Ectodermal cell (in vitro differentiated cells): ENCODE measurements at regions not wholly inside any gene's neighbourhood (a gene's known extent, or its start where the extent isn't known, plus 50 kb on each side); places are given as distances from the start of the nearest gene placed in this dataset.

Source experiments
- H3K27ac ChIP-seq: 2 replicates; pipeline ENCODE4 v1.7.0; 2013; ENCODE audit warnings: mild to moderate bottlenecking, low read depth, low read length; ENCODE audit not compliant: insufficient read depth, poor library complexity, severe bottlenecking
- H3K27me3 ChIP-seq: 2 replicates; pipeline ENCODE4 v1.7.0; 2013; ENCODE audit warnings: mild to moderate bottlenecking, low read length; ENCODE audit not compliant: insufficient read depth, control insufficient read depth, poor library complexity, severe bottlenecking
- H3K36me3 ChIP-seq: one replicate; pipeline ENCODE4 v1.7.0; 2013; ENCODE audit warnings: low read length; ENCODE audit not compliant: control insufficient read depth, insufficient read depth
- H3K4me1 ChIP-seq: one replicate; pipeline ENCODE4 v1.7.0; 2013; ENCODE audit warnings: low read length; ENCODE audit not compliant: control insufficient read depth, insufficient read depth
- H3K4me3 ChIP-seq: 2 replicates; pipeline ENCODE4 v1.7.0; 2013; ENCODE audit warnings: low read depth, low read length, control low read depth; ENCODE audit not compliant: insufficient read depth
- H3K9me3 ChIP-seq: 2 replicates; pipeline ENCODE4 v1.7.0; 2013; ENCODE audit warnings: mild to moderate bottlenecking, low read length, moderate library complexity; ENCODE audit not compliant: control insufficient read depth
- WGBS, 2 experiments: methylation state at CpG; one replicate each; pipeline ENCODE4 v1.1.7; 2013; ENCODE audit warnings: missing lambda C conversion rate in 2 of 2; 5-methylcytosine and 5-hydroxymethylcytosine counted together

GRCh38 chr15:95655089-95655607 is 675.4 kb upstream of the NR2F2 start:
- Histone ChIP-seq H3K4me3 (no peak overlapping the region), H3K9me3 (no peaks in the 10 kb centered on the region), H3K36me3 (no peaks in the 10 kb centered on the region), H3K27ac (no peak overlapping the region), H3K4me1 (no peaks in the 10 kb centered on the region), H3K27me3 (no peaks in the 10 kb centered on the region)
- 93 to 95% methylated on average over 4 of the region's 4 CpGs for WGBS, 2 experiments

DNA sequence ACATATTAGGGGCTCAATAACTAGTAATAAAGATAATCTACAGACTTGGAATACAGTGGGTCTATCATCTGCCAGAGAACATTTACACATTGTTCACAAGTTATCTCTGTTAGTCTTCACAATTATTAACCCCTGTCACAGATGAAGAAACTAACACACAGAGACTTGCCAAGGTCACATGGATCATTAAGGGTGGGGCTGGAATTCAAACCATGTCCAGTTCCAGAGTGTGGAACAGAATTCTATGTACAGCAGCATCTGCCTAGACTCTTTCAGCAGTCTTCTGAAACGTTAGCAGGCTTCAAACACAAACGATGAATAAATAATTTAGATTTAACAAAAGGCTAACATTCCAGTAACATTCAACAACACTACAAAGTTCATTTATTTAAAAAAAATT is 673.9 kb upstream of the NR2F2 start:
- no peaks in the 10 kb centered on the region for H3K27me3 ChIP-seq
- H3K4me1 ChIP-seq: no peaks in the 10 kb centered on the region
- WGBS, 2 experiments: 100% methylated on average over 2 of the region's 2 CpGs
- no peaks in the 10 kb centered on the region for H3K36me3 ChIP-seq
- H3K9me3 ChIP-seq: no peaks in the 10 kb centered on the region
- H3K27ac ChIP-seq: no peak overlapping the region
- H3K4me3 ChIP-seq: no peak overlapping the region

DNA sequence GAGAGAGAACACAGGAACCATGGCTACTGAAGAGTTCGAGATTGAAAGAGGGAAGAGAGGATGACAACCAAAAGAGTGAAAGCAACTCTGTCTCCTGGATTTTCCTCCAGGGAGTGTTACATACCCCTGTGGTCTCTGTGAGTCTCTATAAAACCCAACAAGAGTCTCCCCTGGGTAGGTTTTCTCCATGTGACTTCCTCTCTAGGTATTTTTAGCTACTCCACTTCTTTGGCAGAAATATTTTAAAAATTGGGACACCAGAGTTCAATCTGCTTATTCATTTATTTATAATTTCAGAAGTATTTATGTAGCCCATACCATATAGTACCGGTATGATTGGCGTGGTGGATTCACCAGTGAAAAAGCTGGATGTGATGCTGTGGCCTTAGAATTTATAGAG is 671.7 kb upstream of the NR2F2 start:
- H3K4me1 ChIP-seq: peaks cover 2% of the 10 kb centered on the region
- H3K36me3 ChIP-seq: no peaks in the 10 kb centered on the region
- 94 to 97% methylated on average over 3 of the region's 3 CpGs for WGBS, 2 experiments
- H3K27ac ChIP-seq: no peak overlapping the region
- no peak overlapping the region for H3K4me3 ChIP-seq
- no peaks in the 10 kb centered on the region for H3K27me3 ChIP-seq
- H3K9me3 ChIP-seq: no peaks in the 10 kb centered on the region

DNA sequence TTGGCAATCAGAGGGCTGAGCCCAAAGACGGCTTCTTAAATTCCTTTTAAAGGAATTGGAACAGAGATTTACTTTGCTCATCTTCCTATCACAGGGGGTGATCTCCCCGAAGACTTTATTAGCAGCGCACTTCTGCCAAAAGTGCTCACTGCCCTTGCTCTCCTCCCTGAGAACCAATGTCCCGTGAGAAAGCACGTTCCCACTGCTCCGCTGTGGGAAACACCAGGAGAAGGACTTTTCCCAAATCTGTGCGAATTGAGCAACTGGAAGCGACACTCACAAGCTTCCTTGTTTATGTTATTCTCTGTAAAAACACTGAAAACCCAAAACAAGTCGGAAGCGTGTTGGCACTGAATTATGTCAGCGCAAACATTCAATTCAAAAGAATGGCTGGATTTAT is 670.8 kb upstream of the NR2F2 start:
- Histone ChIP-seq H3K4me3 (no peak overlapping the region), H3K27me3 (no peaks in the 10 kb centered on the region), H3K9me3 (no peaks in the 10 kb centered on the region), H3K4me1 (peaks cover 5% of the 10 kb centered on the region), H3K36me3 (no peaks in the 10 kb centered on the region), H3K27ac (no peak overlapping the region)
- WGBS, 2 experiments: 94 to 98% methylated on average over 11 of the region's 11 CpGs

- Histone ChIP-seq H3K4me3 (no peak overlapping the region), H3K4me1 (peaks cover 5% of the 10 kb centered on the region), H3K27ac (no peak overlapping the region), H3K36me3 (no peaks in the 10 kb centered on the region), H3K9me3 (no peaks in the 10 kb centered on the region), H3K27me3 (no peaks in the 10 kb centered on the region)
- 86 to 88% methylated on average over 1 of the region's 1 CpG for WGBS, 2 experiments
These were observed 667.9 kb upstream of the NR2F2 start for GRCh38 chr15:95662638-95663037.

DNA sequence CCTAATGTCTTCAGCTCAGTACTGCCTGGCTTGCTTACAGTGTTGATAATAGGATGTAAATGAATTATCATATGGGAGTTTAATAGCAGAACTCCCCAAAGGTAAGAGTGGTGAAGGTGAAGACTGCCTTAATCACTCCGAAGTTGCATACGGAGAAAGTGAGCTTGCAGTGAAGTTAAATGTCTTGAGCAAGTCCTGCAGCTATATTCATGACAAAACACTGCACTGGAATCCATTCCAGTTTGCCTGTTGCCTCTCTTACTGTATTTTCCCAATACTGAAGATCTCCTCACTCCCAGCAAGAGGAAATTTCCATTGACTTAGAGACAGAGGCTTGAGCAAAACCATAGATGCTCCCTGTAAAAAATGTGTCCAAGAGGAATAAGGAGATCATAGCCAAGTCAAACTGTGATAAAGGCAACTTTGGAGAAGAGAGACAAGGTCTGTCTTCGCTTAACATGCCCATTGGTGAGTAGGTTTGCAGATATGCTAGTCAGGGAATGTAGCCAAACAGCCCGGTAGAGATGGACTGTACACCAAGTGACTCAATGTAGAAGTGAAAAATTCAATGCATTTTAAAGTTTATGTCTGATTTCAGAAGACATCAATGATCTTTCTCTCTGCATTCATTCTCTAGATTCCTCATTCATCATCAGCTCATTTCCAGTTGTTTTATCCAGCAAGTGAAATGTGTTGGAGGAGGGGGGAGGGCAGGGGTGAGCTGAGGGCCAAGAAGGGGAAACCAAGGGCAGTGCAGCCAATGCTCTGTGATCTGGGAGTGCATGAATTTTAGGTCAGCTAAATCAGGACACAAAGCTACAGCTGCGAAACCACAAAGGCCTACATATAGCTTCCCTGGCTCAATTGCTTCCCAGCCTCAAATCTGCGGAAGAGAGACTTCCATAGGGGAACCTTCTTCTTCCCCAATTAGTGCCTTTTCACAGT is 667.1 kb upstream of the NR2F2 start:
- peaks cover 8% of the 10 kb centered on the region for H3K4me1 ChIP-seq
- no peaks in the 10 kb centered on the region for H3K9me3 ChIP-seq
- no peak overlapping the region for H3K27ac ChIP-seq
- 93 to 98% methylated on average over 6 of the region's 6 CpGs for WGBS, 2 experiments
- H3K27me3 ChIP-seq: no peaks in the 10 kb centered on the region
- H3K4me3 ChIP-seq: no peak overlapping the region
- no peaks in the 10 kb centered on the region for H3K36me3 ChIP-seq

DNA sequence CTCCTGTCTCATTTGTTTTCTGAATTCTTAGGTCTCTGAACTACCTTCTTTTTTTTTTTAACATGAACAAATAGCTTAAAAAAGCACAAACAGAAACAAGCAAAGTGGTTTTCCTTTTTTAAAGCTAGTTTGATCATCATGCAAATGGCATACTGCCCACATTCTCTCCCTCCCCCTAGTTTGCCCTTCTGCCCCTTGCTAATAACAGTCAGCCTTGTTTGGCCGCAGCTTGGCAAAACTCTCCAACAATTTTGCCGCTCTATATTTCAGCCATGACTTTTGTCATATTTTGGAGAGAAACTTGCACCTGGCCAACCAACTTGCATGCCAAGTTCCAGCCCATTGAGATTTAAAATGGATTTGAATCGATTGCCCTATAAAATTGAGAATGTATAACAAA is 666.0 kb upstream of the NR2F2 start:
- Histone ChIP-seq H3K27ac (no peak overlapping the region), H3K36me3 (no peaks in the 10 kb centered on the region), H3K27me3 (no peaks in the 10 kb centered on the region), H3K4me1 (peaks cover 15% of the 10 kb centered on the region), H3K9me3 (no peaks in the 10 kb centered on the region), H3K4me3 (no peak overlapping the region)
- WGBS, 2 experiments: 89 to 91% methylated on average over 3 of the region's 3 CpGs

GRCh38 chr15:95669146-95669922 is 661.2 kb upstream of the NR2F2 start:
- Histone ChIP-seq H3K9me3 (no peaks in the 10 kb centered on the region), H3K27ac (no peak overlapping the region), H3K4me1 (peaks cover 10% of the 10 kb centered on the region), H3K4me3 (no peak overlapping the region), H3K27me3 (no peaks in the 10 kb centered on the region), H3K36me3 (no peaks in the 10 kb centered on the region)
- 89 to 91% methylated on average over 10 of the region's 10 CpGs for WGBS, 2 experiments

GRCh38 chr15:95674031-95674430 is 656.5 kb upstream of the NR2F2 start:
- H3K4me3 ChIP-seq: no peak overlapping the region
- no peak overlapping the region for H3K27ac ChIP-seq
- 96 to 98% methylated on average over 4 of the region's 4 CpGs for WGBS, 2 experiments
- no peaks in the 10 kb centered on the region for H3K36me3 ChIP-seq
- no peaks in the 10 kb centered on the region for H3K27me3 ChIP-seq
- no peaks in the 10 kb centered on the region for H3K9me3 ChIP-seq
- peaks cover under 1% of the 10 kb centered on the region for H3K4me1 ChIP-seq

DNA sequence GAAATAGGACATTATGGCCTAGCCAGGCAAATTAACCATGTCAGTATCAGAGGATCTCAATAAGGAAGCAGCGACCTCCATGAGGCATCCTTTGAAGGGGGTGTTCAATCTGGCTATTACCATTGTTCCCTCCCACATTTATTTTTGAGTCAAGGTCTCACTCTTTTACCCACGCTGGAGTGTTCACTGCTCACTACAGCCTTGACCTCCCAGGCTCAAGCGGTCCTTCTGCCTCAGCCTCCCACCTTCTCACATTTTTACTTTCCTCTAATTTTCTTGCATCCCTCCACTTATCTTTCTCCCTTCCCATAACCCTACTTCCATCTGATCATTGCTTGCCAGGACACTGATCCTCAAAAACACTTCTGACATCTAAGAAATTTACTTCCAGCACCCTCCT is 654.0 kb upstream of the NR2F2 start:
- 90 to 94% methylated on average over 3 of the region's 3 CpGs for WGBS, 2 experiments
- Histone ChIP-seq H3K4me1 (no peaks in the 10 kb centered on the region), H3K4me3 (no peak overlapping the region), H3K9me3 (no peaks in the 10 kb centered on the region), H3K27ac (no peak overlapping the region), H3K27me3 (no peaks in the 10 kb centered on the region), H3K36me3 (no peaks in the 10 kb centered on the region)
